Endothelial cell of umbilical vein (primary cell): ENCODE measurements at regions not wholly inside any gene's neighbourhood (a gene's known extent, or its start where the extent isn't known, plus 50 kb on each side); places are given as distances from the start of the nearest gene placed in this dataset.

ENCODE experiments used
- EZH2 ChIP-seq: IDR thresholded peaks from 2 replicates; pipeline ENCODE4 v1.6.1; 2012; ENCODE audit warnings: borderline replicate concordance, low read depth, mild to moderate bottlenecking, moderate library complexity, low read length, inconsistent platforms; ENCODE audit not compliant: severe bottlenecking
- TF ChIP-seq, protein P1 (sequence below), 2 donors: IDR thresholded peaks; 1 replicate in 1 of 2; 2 replicates in 1 of 2; pipeline ENCODE4 v1.5.1; 2011; ENCODE audit warnings: low read length in 2 of 2, mild to moderate bottlenecking in 2 of 2, moderate library complexity in 2 of 2, control low read depth in 1 of 2, inconsistent platforms in 1 of 2, low read depth in 1 of 2; ENCODE audit not compliant: insufficient read depth in 1 of 2; ENCODE audit errors: extremely low read depth in 1 of 2

DNA sequence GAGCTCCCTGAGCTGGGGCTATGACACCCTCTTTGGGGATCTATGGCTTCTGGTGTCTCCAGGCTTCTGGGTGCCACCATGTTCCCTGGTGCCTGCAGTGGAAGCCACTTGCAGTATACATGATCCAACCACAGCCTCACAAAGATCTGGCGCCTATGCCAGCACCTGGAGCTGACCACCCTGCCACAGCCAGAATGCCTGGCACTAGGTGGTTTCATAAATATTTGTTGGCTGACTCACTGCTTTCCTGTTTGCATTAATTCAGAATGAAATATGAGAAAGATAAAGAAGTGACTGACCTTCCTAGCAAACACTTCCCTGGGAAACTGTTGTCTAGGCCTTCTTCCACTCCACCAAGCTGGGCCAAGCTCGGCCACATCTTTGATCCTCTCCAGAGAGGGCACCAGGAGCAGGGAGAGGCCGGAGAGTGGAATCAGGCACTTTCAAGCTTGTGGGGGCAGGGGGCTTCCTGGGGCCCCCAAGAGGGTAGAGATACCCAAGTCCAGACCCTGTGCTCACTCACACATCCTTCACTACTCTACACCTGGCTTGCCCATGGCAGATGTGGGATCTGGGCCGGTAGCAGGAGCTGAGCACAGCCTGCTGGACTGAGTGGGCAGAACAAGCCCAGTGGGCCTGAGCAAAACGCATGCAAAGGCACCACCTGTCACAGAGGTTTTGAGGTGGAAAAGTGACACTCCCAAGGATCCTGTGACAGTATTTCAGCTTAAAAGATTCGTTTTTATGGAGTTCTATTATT is 565.7 kb downstream of the SLC4A3 start:
- TF ChIP-seq, protein P1, sequence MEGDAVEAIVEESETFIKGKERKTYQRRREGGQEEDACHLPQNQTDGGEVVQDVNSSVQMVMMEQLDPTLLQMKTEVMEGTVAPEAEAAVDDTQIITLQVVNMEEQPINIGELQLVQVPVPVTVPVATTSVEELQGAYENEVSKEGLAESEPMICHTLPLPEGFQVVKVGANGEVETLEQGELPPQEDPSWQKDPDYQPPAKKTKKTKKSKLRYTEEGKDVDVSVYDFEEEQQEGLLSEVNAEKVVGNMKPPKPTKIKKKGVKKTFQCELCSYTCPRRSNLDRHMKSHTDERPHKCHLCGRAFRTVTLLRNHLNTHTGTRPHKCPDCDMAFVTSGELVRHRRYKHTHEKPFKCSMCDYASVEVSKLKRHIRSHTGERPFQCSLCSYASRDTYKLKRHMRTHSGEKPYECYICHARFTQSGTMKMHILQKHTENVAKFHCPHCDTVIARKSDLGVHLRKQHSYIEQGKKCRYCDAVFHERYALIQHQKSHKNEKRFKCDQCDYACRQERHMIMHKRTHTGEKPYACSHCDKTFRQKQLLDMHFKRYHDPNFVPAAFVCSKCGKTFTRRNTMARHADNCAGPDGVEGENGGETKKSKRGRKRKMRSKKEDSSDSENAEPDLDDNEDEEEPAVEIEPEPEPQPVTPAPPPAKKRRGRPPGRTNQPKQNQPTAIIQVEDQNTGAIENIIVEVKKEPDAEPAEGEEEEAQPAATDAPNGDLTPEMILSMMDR (IDR thresholded peaks at IDR 0.05; ENCODE audit: extremely low read depth in 1 of 2, insufficient read depth in 1 of 2, low read depth in 1 of 2, low read length in 2 of 2): no peak
- TF ChIP-seq EZH2: no peak
